HL-60 (cell line): ENCODE measurements at regions not wholly inside any gene's neighbourhood (a gene's known extent, or its start where the extent isn't known, plus 50 kb on each side); places are given as distances from the start of the nearest gene placed in this dataset.

ENCODE experiments used
- DNase-seq, 2 experiments: peaks; one replicate each; pipeline ENCODE4 v3.0.0-alpha.2; 2010 to 2020; ENCODE audit warnings: low read depth in 1 of 2, low spot score in 1 of 2
- H3K27ac ChIP-seq: fragments of 250-450 bp; sonication (Bioruptor Pico); replicated peaks from 2 replicates; pipeline ENCODE4 v1.5.1; 2020; ENCODE audit warnings: mild to moderate bottlenecking, moderate library complexity
- H3K27me3 ChIP-seq: fragments of 250-450 bp; sonication (Bioruptor Pico); 2 replicates; pipeline ENCODE4 v1.5.1; 2021; ENCODE audit warnings: mild to moderate bottlenecking, moderate library complexity; ENCODE audit not compliant: insufficient read depth, poor library complexity, severe bottlenecking
- H3K4me3 ChIP-seq: replicated peaks from 2 replicates; pipeline ENCODE4 v1.5.1; 2011; ENCODE audit warnings: mild to moderate bottlenecking, control low read depth, low read length; ENCODE audit not compliant: insufficient read depth
- CTCF ChIP-seq: IDR thresholded peaks from one replicate; pipeline ENCODE4 v1.5.1; 2011; ENCODE audit warnings: low read length, control low read depth, inconsistent platforms; ENCODE audit not compliant: insufficient read depth
- GABPA ChIP-seq: IDR thresholded peaks from 2 replicates; pipeline ENCODE4 v1.6.1; 2012; ENCODE audit warnings: low read depth
- POLR2AphosphoS5 ChIP-seq: IDR thresholded peaks from 2 replicates; pipeline ENCODE4 v1.6.1; 2012; ENCODE audit warnings: low read depth
- REST ChIP-seq: IDR thresholded peaks from 2 replicates; pipeline ENCODE4 v1.6.1; 2012; ENCODE audit warnings: low read depth; ENCODE audit not compliant: insufficient replicate concordance
- SPI1 ChIP-seq: IDR thresholded peaks from 2 replicates; pipeline ENCODE4 v1.6.1; 2012; ENCODE audit warnings: low read depth, mild to moderate bottlenecking, borderline replicate concordance

- H3K27ac ChIP-seq = no peak overlapping the region
- H3K4me3 ChIP-seq = no peak overlapping the region
- H3K27me3 ChIP-seq = no peaks in the 10 kb centered on the region
- TF ChIP-seq POLR2AphosphoS5 (no peak), CTCF (no peak), GABPA (no peak), REST (no peak), SPI1 (no peak)
- no peak for DNase-seq
Measured at GRCh38 chr15:81786776-81787175, 259.0 kb downstream of the MEX3B start.

- H3K27ac ChIP-seq = no peak overlapping the region
- TF ChIP-seq GABPA (no peak), POLR2AphosphoS5 (no peak), REST (no peak), CTCF (no peak), SPI1 (no peak)
- DNase-seq = no peak
- H3K27me3 ChIP-seq = no peaks in the 10 kb centered on the region
- no peak overlapping the region for H3K4me3 ChIP-seq
Measured at GRCh38 chr15:81785679-81786078, 260.1 kb downstream of the MEX3B start.

- H3K27me3 ChIP-seq = no peaks in the 10 kb centered on the region
- H3K4me3 ChIP-seq = no peak overlapping the region
- no peak for DNase-seq
- TF ChIP-seq REST = no peak
- no peak for TF ChIP-seq SPI1
- no peak for TF ChIP-seq CTCF
- no peak for TF ChIP-seq GABPA
- TF ChIP-seq POLR2AphosphoS5 = no peak
- no peak overlapping the region for H3K27ac ChIP-seq
Measured at GRCh38 chr15:81785181-81785580, 260.6 kb downstream of the MEX3B start.
